WERI-Rb-1 (cell line): ENCODE measurements at regions not wholly inside any gene's neighbourhood (a gene's known extent, or its start where the extent isn't known, plus 50 kb on each side); places are given as distances from the start of the nearest gene placed in this dataset.

ENCODE experiments used
- DNase-seq: peaks from one replicate; pipeline ENCODE4 v3.0.0-alpha.2; 2020
- H3K27ac ChIP-seq: fragments of 250-450 bp; sonication (Bioruptor Pico); 2 replicates; pipeline ENCODE4 v1.5.1; 2020; ENCODE audit warnings: mild to moderate bottlenecking, moderate library complexity
- H3K27me3 ChIP-seq: fragments of 250-450 bp; sonication (Bioruptor Pico); 2 replicates; pipeline ENCODE4 v1.5.1; 2021; ENCODE audit warnings: mild to moderate bottlenecking, low read depth, moderate library complexity; ENCODE audit not compliant: insufficient read depth, severe bottlenecking
- H3K36me3 ChIP-seq: fragments of 250-450 bp; sonication (Bioruptor Pico); 2 replicates; pipeline ENCODE4 v1.5.1; 2020; ENCODE audit warnings: mild to moderate bottlenecking, moderate library complexity
- H3K4me3 ChIP-seq: 2 replicates; pipeline ENCODE4 v1.5.1; 2011; ENCODE audit warnings: low read depth, mild to moderate bottlenecking, control low read depth, low read length
- H3K9me3 ChIP-seq: fragments of 250-450 bp; sonication (Bioruptor Pico); 2 replicates; pipeline ENCODE4 v1.5.1; 2021; ENCODE audit warnings: mild to moderate bottlenecking, moderate library complexity; ENCODE audit not compliant: severe bottlenecking
- TF ChIP-seq, protein P1 (sequence below): IDR thresholded peaks from 2 replicates; pipeline ENCODE4 v1.5.1; 2011; ENCODE audit warnings: low read depth, mild to moderate bottlenecking, control low read depth, inconsistent platforms, low read length

GRCh38 chr13:29935309-29935981 is 85.0 kb upstream of the UBL3 start:
- DNase-seq: no peak

DNA sequence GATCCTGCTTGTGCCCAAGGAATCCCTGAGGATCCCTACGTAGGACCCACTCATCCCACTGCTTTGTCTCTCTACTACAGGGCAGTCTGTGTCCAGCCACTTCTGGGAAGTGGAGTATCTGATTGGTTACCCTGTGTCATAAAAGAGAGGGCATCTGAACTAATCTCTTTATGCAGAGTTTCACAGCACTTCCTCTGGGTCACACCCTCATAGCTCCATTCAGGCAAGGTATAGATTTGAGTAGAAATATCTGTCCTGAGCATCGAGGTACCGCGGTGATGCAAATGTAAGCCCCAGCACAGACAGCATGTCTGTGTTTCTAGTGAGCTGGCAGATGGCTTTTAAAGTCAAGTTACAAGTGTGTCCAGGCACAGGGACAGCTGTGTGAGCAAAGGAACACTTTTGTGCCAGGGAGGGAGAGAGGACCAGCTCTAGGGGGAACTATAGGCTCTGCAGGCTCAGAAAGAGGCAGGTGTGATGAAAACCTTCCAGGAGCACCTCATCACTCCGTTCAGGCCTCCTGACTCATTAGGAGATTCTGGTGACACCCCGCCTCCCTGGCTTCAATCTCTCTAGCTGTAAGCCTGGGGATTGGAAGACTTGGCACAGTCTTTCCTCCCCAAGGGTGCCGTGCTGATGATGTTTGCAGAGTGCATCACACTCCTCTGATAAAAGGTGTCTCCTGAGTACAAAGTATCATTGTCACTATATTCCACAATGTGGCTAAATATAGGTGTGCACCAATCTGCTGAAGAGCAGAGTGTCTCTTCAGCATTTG is 84.3 kb upstream of the UBL3 start:
- Histone ChIP-seq H3K36me3 (no peaks in the 10 kb centered on the region), H3K4me3 (no peak overlapping the region), H3K27me3 (no peaks in the 10 kb centered on the region), H3K27ac (no peak overlapping the region), H3K9me3 (no peaks in the 10 kb centered on the region)
- TF ChIP-seq, protein P1, sequence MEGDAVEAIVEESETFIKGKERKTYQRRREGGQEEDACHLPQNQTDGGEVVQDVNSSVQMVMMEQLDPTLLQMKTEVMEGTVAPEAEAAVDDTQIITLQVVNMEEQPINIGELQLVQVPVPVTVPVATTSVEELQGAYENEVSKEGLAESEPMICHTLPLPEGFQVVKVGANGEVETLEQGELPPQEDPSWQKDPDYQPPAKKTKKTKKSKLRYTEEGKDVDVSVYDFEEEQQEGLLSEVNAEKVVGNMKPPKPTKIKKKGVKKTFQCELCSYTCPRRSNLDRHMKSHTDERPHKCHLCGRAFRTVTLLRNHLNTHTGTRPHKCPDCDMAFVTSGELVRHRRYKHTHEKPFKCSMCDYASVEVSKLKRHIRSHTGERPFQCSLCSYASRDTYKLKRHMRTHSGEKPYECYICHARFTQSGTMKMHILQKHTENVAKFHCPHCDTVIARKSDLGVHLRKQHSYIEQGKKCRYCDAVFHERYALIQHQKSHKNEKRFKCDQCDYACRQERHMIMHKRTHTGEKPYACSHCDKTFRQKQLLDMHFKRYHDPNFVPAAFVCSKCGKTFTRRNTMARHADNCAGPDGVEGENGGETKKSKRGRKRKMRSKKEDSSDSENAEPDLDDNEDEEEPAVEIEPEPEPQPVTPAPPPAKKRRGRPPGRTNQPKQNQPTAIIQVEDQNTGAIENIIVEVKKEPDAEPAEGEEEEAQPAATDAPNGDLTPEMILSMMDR: no peak
- DNase-seq: no peak

More at GRCh38 chr13:29935309-29935981, 85.0 kb upstream of the UBL3 start:
- Histone ChIP-seq H3K4me3 (no peak overlapping the region), H3K36me3 (no peaks in the 10 kb centered on the region), H3K9me3 (no peaks in the 10 kb centered on the region), H3K27me3 (no peaks in the 10 kb centered on the region), H3K27ac (no peak overlapping the region)
- TF ChIP-seq, protein P1: no peak

- Histone ChIP-seq H3K4me3 (no peak overlapping the region), H3K27ac (no peak overlapping the region), H3K9me3 (no peaks in the 10 kb centered on the region), H3K36me3 (no peaks in the 10 kb centered on the region), H3K27me3 (no peaks in the 10 kb centered on the region)
- TF ChIP-seq, protein P1: no peak
- no peak for DNase-seq
Measured at GRCh38 chr13:29933401-29933800, 83.0 kb upstream of the UBL3 start.

- Histone ChIP-seq H3K27ac (no peak overlapping the region), H3K36me3 (no peaks in the 10 kb centered on the region), H3K4me3 (no peak overlapping the region), H3K27me3 (no peaks in the 10 kb centered on the region), H3K9me3 (no peaks in the 10 kb centered on the region)
- TF ChIP-seq, protein P1: no peak
- no peak for DNase-seq
Measured at GRCh38 chr13:29931696-29932095, 81.3 kb upstream of the UBL3 start.

DNA sequence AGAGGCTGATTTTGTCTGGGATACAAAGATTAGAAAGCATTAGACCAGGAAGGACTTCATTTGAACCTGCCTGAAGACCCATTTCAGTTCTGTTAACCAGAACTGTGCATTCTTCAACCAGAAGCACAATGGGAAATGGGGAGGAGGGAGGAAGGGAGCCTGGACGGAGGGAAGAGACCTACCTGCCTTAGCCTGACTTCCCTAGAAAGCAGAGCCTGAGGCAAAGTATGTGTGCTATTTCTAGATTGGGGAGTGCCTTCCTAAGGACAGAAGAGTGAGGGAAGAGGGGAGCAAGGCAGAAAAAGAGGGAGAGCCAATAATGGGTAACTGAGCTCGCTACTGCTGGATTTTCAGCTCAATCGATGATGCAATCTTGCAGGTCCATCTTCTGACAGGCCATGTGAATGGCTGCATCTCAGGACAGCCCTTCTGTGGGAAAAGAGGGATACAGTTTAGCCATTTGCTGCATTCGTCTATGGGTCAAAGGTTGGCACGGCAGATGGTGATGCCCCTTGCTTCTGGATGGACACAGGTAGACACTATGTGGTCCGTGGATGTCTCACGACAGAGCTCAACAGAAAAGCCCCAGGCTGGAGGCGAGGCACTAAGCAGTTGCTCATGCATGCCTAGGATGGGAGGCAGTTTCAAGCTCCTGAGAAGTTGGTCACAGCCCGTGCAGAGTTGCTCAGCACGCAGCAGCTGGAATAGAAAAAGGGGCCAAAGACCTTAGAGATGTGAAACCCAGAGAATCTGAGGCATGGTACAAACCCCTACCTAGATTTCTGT is 78.8 kb upstream of the UBL3 start:
- Histone ChIP-seq H3K4me3 (no peak overlapping the region), H3K27ac (no peak overlapping the region), H3K36me3 (no peaks in the 10 kb centered on the region), H3K9me3 (no peaks in the 10 kb centered on the region), H3K27me3 (no peaks in the 10 kb centered on the region)
- TF ChIP-seq, protein P1: no peak
- no peak for DNase-seq
